AG04449 (cell line): ENCODE measurements at regions not wholly inside any gene's neighbourhood (a gene's known extent, or its start where the extent isn't known, plus 50 kb on each side); places are given as distances from the start of the nearest gene placed in this dataset.

Experiments used
- CTCF ChIA-PET: fragments of 350-600 bp; formaldehyde crosslinking; extraction: SDS; loops from one replicate; lab custom pipeline; 2021; ENCODE audit warnings: antibody characterized with exemption; lab: Yijun Ruan, JAX
- POLR2A ChIA-PET: fragments of 400-600, 350-600 bp; formaldehyde crosslinking; extraction: SDS; loops from one replicate; lab custom pipeline; 2020; ENCODE audit warnings: antibody characterized with exemption, inconsistent platforms; lab: Yijun Ruan, JAX
- DNase-seq: peaks from one replicate; pipeline ENCODE4 v3.0.0-alpha.2; 2010; ENCODE audit warnings: low read depth, low spot score
- H3K4me3 ChIP-seq: 2 replicates; pipeline ENCODE4 v1.5.1; 2011; ENCODE audit warnings: low read depth, mild to moderate bottlenecking, control low read depth, low read length
- TF ChIP-seq, protein P1 (sequence below): IDR thresholded peaks from one replicate; pipeline ENCODE4 v1.5.1; 2011; ENCODE audit warnings: mild to moderate bottlenecking, moderate library complexity, low read length, control low read depth, inconsistent platforms; ENCODE audit not compliant: insufficient read depth; ENCODE audit errors: missing control alignments

DNA sequence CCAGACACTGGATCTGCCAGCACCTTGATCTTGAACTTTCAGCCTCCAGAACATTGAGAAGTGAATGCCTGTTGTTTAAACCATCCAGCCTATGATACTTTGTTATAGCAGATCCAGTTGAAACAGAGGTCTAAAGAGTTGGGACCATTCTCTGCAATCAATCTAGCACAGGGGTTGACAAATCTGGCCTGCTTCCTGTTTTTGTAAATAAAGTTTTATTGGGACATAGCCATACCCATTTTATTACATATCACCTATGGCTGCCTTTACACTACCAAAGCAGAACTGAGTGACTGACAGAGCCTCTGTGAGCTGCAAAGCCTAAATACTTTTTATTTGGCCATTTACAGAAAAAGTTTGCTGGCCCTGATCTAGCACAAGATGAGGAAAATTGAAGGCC lies 62.0 kb downstream of the BARX1 start:
- no peak overlapping the region for H3K4me3 ChIP-seq
- CTCF ChIA-PET = no interaction called here
- DNase-seq = no peak
- TF ChIP-seq, protein P1, sequence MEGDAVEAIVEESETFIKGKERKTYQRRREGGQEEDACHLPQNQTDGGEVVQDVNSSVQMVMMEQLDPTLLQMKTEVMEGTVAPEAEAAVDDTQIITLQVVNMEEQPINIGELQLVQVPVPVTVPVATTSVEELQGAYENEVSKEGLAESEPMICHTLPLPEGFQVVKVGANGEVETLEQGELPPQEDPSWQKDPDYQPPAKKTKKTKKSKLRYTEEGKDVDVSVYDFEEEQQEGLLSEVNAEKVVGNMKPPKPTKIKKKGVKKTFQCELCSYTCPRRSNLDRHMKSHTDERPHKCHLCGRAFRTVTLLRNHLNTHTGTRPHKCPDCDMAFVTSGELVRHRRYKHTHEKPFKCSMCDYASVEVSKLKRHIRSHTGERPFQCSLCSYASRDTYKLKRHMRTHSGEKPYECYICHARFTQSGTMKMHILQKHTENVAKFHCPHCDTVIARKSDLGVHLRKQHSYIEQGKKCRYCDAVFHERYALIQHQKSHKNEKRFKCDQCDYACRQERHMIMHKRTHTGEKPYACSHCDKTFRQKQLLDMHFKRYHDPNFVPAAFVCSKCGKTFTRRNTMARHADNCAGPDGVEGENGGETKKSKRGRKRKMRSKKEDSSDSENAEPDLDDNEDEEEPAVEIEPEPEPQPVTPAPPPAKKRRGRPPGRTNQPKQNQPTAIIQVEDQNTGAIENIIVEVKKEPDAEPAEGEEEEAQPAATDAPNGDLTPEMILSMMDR = no peak
- POLR2A ChIA-PET = no interaction called here

DNA sequence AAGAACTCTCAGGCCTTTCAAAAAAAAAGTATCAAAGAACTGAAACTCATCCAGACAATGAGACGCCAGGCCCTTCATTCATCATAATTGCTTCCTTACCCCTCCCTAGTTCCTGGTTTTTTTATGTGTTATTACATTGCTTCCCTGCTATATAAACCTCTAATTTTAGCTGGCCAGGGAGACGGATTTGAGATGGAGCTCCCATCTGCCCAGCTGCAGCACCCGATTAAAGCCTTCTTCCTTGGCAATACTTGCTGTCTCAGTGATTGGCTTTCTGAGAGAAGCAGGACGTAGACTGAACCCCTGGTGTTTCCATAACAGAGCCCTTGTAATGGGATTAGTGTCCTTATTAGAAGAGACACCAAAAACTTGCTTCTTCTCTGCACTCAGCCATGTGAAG lies 62.4 kb downstream of the BARX1 start:
- POLR2A ChIA-PET = no interaction called here
- TF ChIP-seq, protein P1 = no peak
- DNase-seq = no peak
- H3K4me3 ChIP-seq = no peak overlapping the region
- CTCF ChIA-PET = no interaction called here

DNA sequence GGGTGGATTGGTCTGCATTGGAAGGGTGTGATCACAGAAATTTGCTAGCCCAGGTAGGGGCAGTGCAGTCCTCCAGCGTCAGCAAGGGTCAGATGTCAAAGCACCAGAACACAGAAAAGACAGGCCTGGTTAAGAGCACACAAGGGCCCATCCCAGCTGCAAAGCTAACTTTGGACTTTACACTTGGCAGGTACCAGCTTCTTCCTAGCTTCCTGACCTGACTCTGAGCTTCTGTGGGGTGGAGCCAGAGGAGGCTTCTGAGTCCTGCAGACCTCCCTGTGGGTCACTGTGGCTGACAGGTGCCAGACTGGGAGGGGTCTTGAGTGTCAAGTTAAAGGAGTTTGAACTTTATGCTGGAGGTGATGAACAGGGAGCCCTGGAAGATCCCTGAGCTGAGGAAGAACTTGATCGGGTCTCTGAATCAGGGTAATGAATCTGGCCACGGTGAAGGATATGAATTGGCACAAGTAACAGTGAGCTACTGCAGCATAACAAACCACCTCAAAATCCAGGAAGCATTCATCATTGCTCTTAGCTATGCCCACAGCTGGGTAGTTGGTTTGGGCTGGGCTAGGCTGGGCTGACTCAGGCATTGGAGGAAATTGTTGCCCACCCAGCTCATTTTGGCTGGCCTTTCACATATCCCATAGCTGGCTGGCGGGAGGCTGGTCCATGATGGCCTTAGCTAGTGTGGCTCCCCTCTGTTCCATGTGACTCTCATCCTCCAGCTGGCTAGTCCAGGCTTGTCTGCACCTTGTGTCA lies 63.4 kb downstream of the BARX1 start:
- TF ChIP-seq, protein P1 = no peak
- H3K4me3 ChIP-seq = no peak overlapping the region
- POLR2A ChIA-PET = no interaction called here
- CTCF ChIA-PET = no interaction called here
- no peak for DNase-seq

GRCh38 chr9:93891050-93891449 lies 64.1 kb downstream of the BARX1 start:
- CTCF ChIA-PET = no interaction called here
- TF ChIP-seq, protein P1 = no peak
- POLR2A ChIA-PET = no interaction called here
- DNase-seq = no peak
- H3K4me3 ChIP-seq = no peak overlapping the region

- CTCF ChIA-PET = no interaction called here
- no peak overlapping the region for H3K4me3 ChIP-seq
- DNase-seq = no peak
- TF ChIP-seq, protein P1 = no peak
- POLR2A ChIA-PET = no interaction called here
Measured at GRCh38 chr9:93890436-93890935, 64.7 kb downstream of the BARX1 start.

GRCh38 chr9:93886911-93887310 lies 68.2 kb downstream of the BARX1 start:
- TF ChIP-seq, protein P1 = no peak
- no peak overlapping the region for H3K4me3 ChIP-seq
- ChIA-PET POLR2A (no interaction called here), CTCF (no interaction called here)
- no peak for DNase-seq
